NCI-H2081 treated with DMSO at 0.1 percent for 48 hours (cell line): ENCODE measurements at regions not wholly inside any gene's neighbourhood (a gene's known extent, or its start where the extent isn't known, plus 50 kb on each side); places are given as distances from the start of the nearest gene placed in this dataset.

ENCODE experiments used
- DNase-seq: peaks from one replicate; lab custom pipeline; 2025; lab: John Stamatoyannopoulos, UW

DNA sequence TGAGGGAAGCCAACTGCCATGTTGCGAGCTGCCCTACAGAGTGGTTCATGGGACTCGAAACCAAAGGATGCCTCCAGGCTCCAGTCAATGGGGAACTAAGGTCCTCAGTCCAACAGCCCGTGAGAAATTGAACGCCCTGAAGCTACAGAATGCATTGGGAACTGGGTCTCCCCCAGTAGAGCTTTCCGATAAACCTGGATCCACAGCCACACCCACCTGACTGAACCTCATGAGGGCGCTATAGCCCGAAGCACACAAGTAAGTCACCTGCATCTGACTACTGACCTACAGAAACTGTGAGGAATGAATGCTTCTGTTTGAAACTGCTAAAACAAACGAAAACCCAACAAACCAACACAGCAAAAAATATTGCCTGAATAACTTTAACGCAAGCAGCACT lies 1297.7 kb downstream of the AACS start:
- DNase-seq, result no peak

DNA sequence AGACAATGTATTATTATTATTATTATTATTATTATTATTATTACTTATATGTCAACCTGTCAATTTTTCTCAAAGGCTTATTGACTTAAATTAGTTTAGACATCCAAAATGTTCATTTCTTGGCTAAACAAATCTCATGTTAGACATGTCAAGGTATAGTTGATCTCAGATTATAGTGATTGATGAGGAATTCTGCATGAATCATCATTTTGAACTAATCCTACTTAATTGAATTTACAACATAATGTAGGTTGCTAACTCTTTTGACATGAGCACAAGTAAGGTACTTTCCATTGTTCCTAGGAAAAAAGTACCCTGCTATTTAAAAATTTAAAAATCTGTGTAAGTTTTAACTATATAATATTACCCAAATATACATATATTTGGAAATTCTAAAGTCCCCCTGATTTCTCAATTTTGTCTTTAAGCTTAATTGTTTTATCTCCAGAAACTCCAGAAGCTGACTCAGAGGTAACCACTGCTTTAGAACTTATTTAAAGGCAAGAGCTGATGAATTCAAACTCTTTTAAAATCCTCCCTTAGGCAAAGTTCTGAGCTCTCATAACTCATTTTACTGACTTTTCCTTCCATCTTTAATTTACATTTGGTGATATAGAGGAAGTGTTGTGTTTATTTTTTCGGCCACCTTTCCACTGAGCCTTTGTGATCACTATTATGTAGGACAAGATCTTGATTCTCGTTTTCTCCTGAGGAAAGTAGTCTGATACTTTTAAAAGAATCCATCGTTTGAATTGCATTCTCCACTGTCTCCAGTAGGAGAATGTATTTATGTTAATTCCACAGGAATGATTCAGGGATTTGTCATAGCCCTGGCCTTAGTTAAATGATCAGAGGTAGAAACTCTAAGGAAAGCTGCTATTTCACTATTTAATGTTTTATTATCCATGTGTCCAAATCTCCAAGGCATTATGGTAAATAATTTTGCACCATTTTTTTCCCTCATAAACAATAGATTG lies 1304.5 kb downstream of the AACS start:
- DNase-seq, result no peak

DNA sequence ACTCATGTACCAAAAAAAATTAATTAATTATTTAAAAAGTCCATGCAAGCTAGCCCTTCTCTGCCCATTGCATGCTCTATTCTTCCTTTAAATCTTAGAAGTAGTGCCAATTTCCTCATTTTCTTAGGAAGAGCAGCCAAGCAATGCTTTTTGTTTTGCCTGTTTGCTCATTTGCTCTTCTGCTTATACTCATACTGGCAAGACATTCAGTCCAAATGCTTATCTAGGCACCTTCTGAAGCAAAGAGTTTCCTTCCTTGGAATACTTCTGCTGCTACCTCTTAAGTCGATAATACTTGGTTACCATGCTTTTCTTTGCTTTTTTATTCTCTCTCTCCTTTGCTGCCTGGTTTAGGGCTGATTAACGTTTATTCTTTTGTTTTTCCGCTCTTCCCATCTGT lies 1318.3 kb downstream of the AACS start:
- DNase-seq, result no peak

DNA sequence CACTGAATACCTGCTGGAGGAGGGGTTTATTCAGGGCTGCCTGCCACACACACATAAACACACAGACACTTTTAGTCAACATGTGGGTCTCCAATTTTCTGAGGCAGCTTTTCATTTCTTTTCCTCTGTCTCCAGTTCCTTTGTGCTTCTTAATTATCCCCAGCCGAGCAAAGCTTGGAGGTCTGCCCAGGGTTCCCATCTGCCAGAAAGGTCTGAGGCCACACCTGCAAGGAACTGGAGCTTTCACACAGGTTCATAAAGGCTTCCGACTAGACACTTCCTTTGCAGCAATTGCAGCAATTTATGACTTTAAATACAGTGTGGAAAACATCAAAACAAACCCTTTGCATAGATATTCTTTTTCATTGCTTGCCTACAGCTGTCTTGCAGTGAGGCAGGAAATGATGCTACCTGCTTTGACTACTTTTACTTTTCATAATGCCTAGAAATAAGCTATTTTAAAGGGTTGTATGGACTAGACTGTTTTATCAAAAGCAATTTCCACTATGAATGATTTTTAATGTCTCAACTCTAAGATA lies 1318.9 kb downstream of the AACS start:
- DNase-seq, result peak; percentile 62

DNA sequence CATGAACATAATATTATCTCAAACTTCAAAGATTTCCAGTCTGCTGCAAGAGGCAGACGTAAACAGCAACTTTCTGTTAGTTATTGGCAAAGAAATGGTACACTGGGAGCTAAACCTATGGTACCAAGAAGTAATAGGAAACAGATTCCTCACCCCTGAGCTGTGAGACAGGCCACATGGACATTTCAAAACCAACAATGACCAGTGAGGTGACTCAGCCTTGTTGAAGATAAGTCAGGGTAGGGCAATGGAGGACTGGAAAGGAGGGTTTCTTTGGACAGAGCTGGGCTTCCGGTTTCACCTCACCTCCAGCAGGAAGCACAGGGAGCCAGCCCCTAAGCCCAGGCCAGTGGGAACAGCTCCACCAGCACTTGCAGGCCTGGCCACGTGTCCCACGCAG lies 1320.5 kb downstream of the AACS start:
- DNase-seq, result no peak

DNA sequence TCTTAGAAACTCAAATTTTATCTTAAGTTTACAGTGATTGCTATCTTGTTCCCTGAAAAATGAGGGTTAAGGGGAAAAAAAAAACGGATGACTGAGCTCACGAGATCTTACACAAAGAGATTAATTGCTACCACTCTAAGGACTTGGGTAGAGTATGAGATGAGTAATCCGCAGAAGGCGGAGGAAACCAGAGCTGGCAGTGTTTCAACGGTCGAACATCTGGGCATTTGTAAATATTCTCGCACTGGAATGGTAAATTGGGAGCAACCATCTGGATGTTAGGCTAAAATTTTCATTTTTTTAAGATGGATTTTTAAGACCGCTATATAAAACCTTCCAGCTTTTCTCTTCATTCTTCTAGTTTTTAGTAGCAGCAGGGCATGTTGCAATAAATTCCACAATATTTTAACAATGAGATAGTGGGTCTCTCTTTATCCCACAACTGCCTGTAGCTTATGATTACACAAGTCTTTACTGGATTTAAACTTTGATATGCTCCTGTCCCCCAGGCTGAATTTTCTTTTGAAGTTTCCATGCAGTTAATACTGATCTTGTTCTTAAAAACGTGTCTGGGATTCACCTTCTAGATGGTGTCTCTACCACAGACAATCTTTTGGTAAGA lies 1324.1 kb downstream of the AACS start:
- DNase-seq, result no peak

DNA sequence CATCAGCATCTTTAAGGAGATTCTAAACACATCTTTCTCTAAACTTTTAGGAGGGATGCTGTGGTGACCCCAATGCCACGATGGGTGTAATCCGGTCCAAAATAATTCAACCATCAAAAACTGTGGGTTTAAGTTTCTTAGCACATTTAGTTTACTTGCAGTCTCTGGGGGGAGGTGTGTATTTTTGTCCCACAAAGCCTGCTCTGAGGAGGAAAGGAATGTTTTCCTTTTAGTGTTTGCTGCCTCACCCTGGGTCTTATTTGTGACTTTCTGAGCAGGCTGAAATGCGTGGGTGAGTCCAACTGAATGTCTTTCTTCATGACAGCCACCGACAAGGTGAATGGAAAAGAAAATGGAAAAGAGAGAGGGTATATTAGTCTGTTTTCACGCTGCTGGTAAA lies 1324.7 kb downstream of the AACS start:
- no peak for DNase-seq

DNA sequence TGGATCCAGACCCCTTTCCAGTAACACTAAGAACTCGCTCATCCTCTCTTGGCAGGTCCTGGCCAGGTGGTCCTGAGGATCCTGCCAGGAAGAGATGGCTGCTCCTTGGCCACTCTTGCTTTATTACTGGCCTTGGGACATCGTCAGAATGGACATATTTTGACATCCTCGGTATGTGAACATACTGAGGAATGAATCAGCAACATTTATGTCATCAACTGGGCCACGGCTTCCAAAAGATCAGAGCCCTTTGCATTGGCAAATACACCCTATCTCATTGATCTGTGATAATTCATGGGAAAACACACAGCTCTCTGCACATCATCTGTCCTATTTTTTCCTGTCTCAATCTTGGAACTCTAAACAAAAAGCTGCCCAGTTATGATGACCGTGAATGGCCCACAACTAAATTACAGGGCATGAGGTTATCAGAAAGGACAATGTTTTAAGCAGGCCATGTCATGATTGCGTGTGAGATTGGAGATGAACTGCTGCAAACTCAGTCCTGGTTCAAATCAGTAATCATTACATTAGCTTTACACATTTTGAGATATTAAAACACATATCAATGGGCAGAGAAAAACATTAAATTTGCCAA lies 1325.8 kb downstream of the AACS start:
- no peak for DNase-seq

DNA sequence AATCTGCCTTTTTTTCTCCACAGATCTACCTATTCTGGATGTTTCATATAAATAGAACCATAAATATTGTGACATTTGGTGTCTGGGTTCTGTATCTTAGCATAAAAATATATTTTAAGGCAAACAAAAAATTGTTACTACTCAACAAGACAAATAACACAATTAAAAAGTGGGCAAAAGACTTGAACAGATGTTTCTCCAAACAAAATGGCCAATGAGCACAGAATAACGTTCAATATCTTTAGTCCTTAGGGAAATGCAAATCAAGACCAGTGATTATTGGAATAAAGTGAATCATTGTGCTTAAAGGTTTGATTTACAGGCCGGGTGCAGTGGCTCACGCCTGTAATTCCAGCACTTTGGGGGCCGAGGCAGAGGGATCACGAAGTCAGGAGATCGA lies 1331.3 kb downstream of the AACS start:
- no peak for DNase-seq

DNA sequence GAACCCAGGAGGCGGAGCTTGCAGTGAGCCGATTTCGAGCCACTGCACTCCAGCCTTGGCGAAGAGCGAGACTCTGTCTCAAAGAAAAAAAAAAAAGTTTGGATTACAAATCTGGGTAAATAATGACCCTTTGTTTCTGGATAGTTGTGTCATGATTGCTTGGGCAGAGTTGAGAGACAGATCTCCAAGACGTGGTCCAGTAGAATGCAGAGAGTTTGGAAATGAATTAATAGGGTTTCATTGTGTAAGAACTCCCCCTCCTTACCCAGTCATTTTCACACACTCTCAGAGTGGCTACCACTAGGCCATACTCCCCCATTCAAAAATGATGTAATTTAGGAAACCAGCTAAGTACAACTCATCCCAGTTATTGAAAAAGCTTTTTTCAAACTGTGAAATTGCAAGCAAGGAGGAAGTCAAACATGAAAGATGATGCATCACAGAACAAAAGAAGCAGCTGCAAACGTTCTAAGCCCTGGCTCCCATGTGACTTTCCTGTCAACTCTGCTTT lies 1331.9 kb downstream of the AACS start:
- DNase-seq, result no peak

DNA sequence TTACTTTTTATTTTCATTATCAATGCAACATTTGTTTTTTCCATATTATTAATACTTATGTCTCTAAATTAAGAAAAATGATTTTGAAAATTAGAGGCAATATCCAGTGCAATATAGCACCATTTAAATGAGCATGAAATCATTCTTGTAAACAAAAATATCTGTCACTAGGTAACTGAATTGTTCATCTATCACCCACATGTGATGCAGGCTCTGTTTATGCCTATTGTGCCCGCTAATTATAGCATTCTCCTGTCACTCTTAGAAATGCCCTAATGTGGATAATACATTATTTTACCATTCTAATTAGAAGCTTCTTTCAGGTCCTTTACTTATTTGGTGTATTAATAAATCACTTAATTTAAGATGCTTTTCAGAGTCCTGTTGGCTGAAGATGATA lies 1332.4 kb downstream of the AACS start:
- DNase-seq, result no peak

DNA sequence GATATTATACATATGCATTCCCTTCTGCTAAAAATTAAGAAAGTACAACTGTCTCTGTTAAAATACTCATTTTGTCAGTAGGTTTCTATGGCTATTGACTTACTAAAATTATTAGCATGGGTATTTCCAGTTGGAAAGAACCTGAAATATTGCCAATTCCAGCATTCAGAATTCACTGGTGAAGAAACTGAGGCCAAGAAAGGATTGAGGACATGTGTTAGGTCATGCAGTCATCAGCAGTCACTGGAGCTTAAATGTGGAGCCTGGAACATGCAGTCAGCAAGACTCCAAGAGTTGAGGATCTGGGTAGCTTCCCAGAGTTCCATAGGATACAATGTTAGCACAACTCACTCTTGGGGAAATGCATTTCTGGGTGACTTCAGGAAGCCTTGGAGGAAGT lies 1335.6 kb downstream of the AACS start:
- no peak for DNase-seq

DNA sequence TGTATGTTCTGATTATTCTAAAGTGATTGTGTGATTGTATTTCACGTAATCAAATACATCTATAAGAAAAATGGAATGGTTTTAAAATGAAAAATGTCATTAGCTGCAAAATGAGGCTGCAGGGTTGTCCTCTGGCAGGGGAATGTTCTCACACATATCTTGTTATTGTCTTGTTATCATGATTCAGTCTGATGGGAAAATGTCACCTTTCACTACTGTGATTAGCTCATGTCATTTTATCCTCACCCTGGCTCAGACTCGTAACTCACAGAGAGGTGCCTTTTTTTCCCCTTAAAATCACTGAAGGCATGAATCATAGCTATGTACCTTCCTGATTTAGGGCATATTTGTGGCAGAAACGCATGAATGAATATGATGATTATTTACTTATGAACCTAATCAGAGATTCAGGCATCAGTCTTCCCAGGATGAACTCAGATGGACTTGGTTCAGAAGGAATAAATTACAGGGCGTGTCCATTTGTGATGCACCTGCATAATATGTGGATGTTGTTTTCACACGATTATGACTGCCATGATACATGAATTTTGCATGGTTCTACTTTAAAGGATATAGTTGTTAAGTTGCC lies 1339.2 kb downstream of the AACS start:
- DNase-seq, result no peak

DNA sequence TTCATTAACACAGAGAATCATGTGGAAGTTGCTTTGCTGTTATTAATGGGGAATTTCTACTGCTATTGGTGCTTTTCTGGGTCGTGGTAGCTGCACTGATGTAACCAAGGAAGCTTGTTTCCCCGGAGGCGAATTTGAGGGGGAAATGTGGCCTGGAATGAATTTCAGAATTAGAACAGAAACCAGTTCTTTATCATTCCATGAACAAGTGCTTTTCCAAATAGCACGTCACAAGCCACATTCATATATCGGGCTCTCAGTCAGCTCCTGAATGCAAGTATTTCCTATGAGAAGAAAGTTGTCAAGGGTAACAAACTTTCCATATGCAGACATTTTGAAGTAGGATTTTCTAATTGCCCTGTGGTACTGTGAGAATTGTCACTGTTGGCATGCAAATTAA lies 1353.2 kb downstream of the AACS start:
- no peak for DNase-seq

DNA sequence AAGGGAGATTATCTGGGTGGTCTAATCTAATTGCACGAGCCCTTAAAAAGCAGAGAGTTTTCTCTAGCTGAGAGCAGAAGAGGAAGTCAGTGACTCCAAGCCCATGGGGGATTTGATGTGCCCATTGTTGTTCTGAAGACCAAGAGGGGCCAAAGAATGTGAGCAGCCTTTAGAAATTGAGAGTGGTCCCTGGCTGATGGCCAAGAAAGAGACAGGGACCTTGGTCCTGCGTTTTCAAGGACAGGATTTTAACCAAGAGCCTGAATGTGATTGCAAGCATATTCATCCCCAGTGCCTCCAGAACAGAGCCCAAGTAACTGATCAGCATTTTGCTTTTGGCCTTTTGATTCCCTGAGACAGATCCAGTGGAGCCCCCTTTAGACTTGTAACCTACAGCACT lies 1353.9 kb downstream of the AACS start:
- no peak for DNase-seq

DNA sequence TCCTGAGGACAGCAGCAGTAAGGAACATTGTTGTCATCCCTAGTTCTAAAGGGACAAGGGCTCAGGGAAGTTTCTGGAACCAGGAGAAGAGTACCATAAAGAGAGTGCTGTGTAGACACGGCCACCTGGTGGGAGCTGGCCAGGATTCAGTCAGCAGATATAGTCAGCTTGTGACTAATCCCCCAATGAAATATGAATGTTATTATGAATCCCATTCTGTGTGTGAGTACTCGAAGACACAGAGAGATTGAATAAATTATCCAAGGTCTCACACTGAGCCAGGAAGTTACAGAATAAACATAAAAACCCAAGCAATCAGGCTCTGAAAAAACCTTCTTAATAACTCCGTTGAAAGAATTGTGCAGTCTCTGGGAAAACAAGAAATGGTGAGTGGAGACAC lies 1359.5 kb downstream of the AACS start:
- DNase-seq, result no peak

DNA sequence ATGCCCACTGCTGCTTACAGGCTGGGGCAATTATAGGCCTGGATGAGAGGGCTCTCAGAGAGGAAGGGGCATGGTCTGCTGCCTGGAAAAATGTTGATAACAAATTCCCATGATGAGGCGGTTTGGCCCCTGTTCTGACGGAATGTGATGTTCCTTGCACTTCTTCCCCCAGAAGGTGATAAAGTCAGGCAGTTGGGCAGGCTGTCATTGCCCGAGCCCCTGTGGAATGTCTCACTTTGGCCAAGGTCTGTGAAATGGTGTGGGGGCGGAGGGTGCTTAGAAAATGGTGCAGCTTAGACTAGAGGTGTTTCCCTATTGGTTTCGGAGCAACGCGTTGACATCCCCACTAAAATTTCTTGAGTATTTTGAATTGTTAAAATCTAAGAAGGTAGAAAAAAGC lies 1360.0 kb downstream of the AACS start:
- no peak for DNase-seq

DNA sequence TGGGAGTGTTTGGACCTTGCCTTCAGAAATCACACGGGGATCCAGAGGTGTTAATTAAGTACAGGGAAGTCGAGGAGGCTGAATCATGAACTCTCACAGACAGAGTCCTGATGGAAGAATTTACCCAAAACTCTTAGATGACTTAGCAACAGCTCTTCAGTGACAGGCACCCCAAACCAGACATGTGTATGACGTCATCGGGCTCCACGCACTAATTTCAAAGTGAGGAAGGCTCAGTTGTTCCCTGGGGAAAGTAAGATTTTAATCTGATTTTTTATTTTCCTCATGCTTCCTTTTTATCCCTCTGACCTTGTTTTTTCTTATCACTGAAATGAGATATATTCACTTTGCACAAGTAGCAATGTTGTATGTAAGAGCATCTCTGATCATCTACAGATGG lies 1363.5 kb downstream of the AACS start:
- no peak for DNase-seq

DNA sequence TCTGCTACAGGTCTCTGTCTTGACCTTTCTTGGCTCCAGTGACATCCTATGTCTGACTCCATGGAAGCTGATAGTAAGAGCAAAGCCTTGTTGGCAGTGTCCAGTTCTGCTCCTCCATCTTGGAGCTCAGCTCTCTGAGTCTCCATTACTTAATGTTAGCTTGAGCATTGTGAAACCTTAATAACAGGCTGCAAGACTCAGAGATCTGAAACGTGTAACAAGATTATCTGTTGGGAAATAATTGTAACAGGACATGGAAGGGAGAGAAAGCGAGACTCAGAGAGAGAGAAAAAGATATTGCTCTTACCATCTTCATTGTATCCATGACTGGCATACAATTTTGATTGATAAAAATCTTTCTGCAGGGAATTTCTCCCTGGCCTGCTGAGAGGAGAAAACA lies 1365.7 kb downstream of the AACS start:
- DNase-seq, result no peak

DNA sequence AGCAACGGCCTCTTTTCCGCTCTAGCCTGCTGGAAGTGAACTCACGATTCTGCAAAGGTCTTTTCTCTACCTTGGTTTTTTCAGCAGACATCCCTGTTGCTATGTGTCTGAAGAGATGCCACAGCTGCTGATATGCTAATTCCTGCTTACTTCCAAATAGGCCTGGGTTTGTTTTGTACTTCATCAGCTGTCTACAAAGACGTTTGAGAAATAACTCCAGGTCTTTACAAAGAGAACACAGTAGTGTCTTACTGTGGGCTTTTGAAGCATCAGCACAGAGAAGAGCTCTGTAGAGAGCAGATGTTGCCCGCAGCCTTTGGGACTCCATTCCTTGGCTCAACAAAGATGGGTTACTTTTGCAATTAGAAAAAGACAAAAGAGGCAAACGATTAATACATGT lies 1366.5 kb downstream of the AACS start:
- no peak for DNase-seq

DNA sequence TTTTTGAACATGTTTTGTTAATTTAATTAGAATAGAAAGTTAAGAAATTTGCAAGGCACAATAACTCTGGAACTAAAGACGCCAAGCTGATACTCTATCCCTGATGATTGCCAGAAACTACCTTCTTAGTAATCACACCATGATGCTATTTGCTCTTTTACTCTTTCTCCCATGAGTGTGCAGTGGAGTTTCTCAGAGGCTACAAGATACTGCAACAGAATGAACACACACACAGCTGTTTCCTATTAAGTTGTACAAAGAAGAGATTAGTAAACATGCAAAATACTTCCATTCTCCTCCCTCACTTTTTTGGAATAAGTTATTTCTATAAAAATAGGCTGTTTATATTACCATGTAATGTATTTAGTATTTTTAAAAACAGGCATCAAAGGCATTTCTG lies 1367.5 kb downstream of the AACS start:
- DNase-seq, result no peak

DNA sequence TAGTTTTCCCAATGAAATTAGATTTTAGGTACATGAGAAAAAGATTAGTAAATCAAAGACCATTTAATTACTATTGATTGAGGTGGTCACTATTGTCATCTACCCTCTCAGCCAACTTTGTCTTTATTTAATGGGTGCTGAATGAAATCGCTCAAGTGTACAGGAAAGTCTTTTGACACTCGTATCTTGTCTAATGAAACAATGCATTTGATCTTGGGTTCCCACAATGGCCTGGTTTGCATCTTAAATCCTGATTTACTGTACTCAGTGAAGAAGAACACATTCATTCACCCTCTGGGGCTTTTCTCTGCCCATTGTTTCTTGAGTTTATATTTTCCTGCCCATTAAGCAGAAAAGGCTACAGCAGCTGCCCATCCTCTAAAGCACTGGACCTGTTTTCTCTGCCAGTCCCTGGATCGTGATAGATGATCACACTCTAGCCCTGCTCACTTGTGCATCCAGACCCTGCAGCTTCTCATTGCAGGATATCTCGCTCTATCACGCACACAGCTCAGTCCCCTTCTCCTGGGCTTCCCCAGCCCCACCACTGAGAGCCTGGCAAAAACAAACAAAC lies 1369.3 kb downstream of the AACS start:
- no peak for DNase-seq
